Liver (tissue), 3 donors: ENCODE measurements at regions not wholly inside any gene's neighbourhood (a gene's known extent, or its start where the extent isn't known, plus 50 kb on each side); places are given as distances from the start of the nearest gene placed in this dataset.

ENCODE experiments used
- CTCF ChIP-seq: fragments of 150-350 bp; IDR thresholded peaks from 2 replicates; pipeline ENCODE4 v1.5.1; 2017; ENCODE audit warnings: improper control_type of control experiment, low read depth, low read length; ENCODE audit not compliant: missing input control
- JUND ChIP-seq, 2 donors: IDR thresholded peaks; 2 replicates each; pipeline ENCODE4 v1.6.1; 2016; ENCODE audit warnings: antibody characterized with exemption in 2 of 2
- RAD21 ChIP-seq, 2 donors: IDR thresholded peaks; 2 replicates each; pipeline ENCODE4 v1.6.1; 2016; ENCODE audit warnings: antibody characterized with exemption in 2 of 2, mild to moderate bottlenecking in 2 of 2
- REST ChIP-seq: IDR thresholded peaks from 2 replicates; pipeline ENCODE4 v1.6.1; 2016; ENCODE audit warnings: antibody characterized with exemption, mild to moderate bottlenecking
- donor health status: healthy.
- donor health status: healthy.

- no peak for TF ChIP-seq CTCF
- no peak for TF ChIP-seq RAD21 (IDR thresholded peaks at IDR 0.05)
- TF ChIP-seq JUND (IDR thresholded peaks at IDR 0.05), result no peak
- no peak for TF ChIP-seq REST
Measured at GRCh38 chr4:156615066-156615531, 356.5 kb downstream of the PDGFC start.
